GM18520 (cell line): ENCODE measurements at regions not wholly inside any gene's neighbourhood (a gene's known extent, or its start where the extent isn't known, plus 50 kb on each side); places are given as distances from the start of the nearest gene placed in this dataset.
"Not testable (repeated sequence)": the region's sequence is repeated elsewhere in the genome, so short reads cannot be mapped to it uniquely, and the experiment has no call there.

Experiments used
- ATAC-seq: cut with Tn5 transposase; IDR thresholded peaks from one replicate; pipeline ENCODE4 v1.9.1; 2021; ENCODE audit not compliant: unreplicated experiment

DNA sequence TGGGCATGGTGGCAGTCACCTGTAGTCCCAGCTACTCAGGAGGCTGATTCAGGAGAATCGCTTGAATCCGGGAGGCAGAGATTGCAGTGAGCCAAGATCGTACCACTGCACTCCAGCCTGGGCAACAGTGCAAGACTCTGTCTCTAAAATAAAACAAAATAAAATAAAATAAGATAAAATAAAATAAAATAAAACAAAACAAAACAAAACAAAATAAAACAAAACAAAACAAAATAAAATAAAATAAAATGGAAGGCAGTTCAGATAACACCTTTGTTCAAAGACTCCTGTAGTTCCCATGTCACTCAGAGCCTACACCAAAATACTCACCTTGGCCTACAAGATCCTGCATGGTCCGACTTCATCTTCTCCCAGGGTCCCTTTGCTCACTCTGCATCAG is 61.3 kb downstream of the SYF2 start:
- ATAC-seq, result not testable (repeated sequence)

DNA sequence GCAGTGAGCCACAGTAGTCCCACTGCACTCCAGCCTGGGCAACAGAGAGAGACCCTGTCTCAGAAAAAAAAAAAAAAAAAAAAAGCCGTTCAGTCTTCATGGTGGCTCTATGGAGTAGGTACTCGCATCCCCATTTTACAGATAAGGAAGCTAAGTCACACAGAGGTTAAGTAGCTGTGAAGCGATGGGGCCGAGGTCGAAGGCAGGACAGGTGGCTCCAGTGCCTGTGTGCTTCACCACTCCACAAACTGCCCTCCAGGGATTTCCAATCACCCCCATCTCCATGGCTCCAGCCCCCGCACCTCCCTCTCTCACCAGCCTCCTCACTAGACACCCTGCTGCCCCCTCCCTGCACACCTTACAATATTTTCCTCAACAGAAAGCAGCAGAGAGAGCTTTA is 61.9 kb downstream of the SYF2 start:
- ATAC-seq, result no peak

DNA sequence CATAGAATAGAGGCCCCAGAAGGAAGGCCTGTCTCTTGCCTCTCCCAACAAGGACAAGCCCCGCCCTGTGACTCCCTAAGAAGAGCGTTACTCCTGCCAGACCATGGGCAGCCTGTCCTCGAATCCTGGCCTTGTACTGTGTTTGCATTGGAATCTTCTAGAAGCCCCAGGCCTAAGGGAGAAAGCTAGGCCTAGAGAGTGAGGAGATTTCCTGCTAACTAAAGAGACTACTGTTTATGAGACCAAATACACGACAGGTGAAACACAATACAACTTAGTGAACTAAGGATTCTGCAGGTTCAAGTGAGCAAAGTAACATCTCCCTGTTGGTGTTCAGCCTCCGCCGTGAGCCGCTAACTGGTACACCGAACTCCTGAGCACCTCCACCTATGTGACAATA is 62.7 kb downstream of the SYF2 start:
- no peak for ATAC-seq

DNA sequence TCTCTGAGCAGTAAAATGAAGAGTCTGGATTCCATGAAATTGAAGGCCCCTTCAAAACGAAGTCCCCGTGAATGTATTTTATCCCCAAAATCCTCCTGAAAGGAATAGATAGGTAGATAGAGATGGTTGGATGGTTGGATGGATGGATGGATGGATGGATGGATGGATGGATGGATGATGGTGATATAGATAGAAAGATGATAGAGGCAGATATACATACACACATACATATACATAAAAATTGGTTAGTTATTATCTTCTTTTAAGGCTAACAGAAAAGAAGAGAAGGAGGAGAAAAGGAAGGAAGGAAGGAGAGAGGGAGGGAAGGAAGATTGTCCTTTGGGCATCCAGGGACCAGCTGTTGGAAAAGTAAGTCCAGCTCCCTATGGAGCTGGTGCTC is 63.1 kb downstream of the SYF2 start:
- ATAC-seq, result no peak

DNA sequence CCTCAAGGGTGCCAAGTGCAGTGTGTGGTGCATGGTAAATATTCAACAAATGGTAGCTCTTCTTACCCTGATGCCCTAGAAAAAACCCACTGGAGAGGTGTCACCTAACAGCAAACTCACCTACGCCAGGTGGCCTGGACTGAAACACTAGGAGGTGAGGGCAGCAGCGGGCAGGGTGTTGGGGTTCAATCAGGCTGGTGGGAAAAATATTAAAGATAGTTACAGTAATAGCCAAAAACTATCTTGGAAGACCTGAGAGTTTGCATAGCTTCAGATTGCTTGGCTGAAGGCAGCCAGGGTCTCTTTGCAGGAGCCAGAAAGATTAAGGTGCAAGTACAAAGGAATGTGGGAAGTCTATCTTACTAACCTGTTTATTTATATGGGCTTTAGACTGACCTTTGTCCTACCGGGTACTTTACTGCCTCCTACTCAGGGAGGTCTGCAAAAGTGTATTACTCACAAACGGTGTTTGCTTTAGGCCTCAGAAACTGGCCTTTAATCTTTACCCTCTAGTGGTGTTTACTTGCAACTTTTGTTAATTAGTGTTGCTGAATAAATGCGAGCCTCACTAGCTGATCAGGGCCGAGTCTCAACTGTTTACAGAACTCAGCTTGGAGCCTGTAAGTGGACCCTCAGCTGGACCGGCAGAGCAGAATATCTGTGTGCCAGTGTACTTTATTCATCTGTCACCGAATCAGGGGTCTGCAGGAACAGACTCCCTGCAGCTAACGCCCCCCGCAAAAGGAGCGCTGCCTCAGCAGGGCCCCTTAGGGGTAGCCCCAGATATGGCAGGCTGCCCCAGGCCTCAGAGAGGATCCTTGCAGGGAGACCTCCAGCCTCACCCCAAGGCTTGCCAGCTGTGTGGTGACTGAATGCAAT is 63.9 kb downstream of the SYF2 start:
- no peak for ATAC-seq

DNA sequence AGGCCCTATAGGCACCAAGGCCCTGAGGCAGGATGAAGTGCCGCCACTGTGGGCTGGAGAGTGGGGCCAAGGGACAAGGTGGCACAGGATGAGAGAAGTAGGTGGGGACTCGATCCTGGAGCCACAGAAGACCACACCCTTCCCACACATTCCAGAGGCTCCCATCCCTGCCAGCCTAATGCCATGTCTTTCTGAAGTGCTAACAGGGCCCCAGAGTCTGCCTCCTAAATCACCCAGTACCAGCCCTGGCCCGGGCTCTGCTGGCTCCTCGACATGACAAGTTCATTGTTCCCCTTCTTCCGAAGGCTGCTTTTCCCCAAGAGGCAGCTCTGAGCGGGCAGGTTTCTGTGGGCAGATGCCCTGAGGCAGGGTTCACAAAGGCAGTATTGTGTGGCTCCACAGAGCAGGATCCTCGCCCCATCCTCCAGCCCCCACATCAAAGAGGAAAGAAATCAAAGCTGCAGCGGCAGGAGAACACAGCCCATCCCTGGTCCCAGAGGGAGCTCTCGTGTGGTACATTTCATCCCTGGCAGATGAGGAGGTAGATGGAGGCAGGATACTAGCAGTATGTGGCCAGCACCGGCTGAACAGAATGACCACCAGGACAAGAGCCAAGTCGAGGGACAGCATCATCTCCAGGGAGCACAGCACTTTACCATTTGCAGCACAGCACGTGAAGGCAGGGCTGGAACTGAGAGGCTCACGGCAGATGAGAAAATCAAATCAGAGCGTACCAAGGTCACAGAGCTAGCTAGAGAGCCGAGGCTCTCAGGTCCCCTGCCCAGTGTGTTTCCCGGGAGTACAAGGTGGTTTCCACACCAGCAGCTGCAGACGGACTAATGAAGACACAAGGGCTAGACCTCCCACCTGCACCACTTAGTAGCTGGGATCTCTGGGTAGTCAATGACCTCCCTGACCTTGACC is 64.8 kb downstream of the SYF2 start:
- ATAC-seq, result no peak

DNA sequence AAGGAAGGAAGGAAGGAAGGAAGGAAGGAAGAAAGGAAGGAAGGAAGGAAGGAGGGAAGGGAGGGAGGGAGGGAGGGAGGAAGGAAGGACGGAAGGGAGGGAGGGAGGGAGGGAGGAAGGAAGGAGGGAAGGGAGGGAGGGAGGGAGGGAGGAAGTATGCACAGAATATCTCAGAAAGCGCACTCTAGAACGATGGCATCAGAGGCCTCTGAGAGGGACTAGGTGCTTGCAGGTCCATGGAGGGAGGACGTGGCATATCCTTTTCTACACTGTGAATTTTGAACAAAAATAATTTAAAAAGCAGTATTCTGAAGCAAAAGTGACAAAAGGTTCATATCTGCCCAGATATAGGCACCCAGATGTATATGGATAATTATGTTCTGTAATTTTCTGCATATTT is 65.5 kb downstream of the SYF2 start:
- no peak for ATAC-seq

DNA sequence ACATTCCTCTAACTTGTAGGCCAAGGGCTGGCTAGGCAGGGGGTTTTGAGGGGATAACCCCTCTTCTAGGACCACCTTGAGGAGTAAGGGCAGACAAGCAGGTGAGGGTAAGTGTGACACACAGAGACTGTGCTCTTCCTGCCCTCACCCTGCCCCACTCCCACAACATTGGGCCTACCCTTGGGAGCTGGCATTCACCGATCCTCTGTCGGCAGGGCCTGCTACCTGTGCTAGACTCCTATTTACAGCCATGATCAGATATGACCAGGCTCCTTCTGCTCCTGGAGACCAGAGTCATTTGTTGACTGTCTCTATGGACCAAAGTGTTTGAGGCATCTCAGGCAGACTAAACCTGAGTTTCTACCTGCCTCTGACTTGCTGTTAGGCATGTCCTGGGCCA is 68.3 kb downstream of the SYF2 start:
- ATAC-seq, result no peak

DNA sequence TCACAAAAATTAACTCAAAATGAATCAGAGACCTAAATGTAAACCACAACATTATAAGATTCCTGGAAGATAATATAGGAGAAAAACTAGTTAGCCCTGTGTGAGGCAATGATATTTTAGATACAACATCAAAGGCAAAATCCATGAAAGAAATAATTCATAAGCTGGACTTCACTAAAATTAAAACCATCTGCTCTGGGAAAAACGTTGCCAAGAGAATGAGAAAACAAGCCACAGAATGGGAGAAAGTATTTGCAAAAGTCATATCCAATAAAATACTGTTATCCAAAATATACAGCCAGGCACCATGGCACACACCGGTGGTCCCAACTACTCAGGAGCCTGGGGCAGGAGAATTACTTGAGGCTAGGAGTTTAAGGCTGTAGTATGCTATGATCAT is 70.3 kb downstream of the SYF2 start:
- ATAC-seq, result no peak

DNA sequence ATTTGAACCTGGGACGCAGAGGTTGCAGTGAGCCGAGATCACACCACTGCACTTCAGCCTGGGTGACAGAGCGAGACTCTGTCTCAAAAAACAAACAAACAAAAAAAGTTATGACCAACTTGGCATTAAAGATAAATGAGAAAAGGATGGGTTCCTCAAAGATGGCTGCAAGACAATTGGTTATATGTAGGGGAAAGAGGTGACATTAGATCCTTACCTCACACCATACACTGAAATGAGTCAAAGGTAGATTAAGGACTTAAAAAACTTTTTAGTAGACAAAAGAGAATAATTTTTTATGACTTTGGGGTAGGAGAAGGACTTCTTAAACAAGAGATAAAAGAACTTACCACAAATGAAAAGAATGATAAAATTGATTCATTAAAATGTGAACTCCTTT is 74.5 kb downstream of the SYF2 start:
- ATAC-seq, result no peak

DNA sequence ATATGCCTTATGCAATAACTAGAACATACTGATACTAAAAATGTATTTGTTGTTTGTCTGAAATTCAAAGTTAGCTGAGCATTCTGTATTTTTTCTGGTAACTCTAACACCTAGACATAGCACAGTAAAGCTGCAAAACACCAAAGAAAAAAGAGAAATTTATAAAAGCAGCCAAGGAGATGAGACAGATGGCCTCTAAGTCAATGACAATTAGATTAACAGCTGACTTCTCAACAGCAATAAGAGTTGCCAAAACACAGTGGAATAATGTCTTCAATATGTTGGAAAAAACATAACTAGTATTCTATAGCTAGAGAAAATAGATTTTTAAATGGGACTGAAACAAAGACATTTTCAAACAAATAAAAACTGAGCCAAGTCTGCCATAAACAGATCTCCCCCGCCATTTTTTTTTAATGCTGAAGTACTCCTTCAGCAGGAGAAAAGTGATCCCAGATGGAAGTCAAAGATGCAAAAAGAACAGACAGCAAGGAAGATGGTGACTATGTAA is 81.3 kb downstream of the SYF2 start:
- no peak for ATAC-seq

DNA sequence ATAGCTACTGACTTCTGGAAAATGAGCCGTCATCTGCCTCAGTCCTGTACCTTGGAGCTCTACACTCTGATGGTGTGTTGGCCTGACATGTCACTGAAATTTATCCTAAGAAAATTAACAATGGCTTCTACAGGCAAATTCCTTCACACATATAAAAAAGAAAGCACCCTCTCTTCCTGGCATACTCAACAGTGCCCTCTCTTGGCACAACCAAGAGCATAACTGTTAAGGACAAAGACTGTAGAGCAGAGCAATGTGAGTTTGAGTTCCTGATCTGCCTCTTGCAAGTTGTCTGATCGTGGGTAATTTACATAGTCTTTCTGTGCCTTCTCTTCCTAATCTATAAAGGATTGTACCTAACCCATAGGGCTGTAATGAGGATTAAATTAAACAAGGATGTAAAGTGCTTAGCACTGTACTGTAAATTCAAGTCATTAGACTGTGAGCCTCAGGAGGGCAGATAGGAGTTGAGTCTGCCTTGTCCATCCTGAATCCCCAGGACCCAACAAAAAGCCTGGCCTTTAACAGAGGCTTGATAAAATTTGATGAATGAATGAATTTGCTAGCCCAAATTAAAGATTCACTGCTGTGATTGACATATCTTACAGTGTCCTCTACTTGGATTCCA is 83.5 kb downstream of the SYF2 start:
- ATAC-seq, result no peak

DNA sequence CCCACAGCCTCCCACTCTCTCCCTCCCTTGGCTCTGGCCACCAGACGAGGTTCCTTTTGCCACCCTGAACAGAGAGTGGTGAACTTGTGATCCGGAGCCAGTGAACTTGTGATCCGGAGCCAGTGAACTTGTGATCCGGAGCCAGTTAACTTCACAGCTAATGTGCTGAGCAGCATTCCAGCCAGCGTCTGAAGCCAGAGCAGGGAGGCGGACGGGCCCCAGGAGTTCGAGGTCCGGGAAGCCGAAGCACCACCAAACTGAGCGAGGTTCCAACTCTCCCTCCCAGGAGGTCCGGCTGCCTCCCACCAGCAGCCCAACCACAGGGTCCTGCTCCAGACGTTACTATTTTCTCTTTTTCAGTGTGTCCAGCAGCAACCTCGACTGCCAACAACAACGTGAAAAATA is 85.8 kb downstream of the SYF2 start:
- ATAC-seq, result no peak

DNA sequence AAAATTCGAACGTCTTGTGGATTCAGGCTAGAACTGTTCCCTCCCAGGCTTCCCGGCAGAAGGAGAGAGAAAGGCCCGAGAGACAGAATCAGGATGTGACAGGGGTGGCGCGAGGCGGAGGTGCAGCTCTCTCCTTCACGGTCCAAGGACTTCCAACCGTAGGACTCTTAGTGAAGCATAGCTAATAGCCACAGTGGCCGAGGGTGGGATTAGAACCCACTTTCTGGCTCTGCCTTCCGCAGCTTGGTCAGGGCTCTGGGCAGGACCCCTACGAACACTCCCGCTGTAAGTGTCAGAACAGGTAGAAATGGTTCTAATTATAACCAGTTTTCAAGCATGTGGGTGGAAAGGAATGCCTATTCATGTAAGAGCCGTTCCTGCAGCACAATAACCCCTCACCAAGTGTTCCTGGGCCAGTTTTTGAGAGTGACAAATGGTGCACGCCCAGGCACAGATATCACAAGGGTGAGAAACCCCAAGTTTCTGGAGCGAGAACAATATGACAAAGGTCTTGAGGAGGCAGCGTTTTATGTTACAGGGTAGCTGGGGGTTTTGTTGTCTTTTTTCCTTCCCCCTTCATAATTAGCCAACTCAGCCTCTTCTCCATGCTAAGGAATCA is 86.4 kb downstream of the SYF2 start:
- no peak for ATAC-seq

DNA sequence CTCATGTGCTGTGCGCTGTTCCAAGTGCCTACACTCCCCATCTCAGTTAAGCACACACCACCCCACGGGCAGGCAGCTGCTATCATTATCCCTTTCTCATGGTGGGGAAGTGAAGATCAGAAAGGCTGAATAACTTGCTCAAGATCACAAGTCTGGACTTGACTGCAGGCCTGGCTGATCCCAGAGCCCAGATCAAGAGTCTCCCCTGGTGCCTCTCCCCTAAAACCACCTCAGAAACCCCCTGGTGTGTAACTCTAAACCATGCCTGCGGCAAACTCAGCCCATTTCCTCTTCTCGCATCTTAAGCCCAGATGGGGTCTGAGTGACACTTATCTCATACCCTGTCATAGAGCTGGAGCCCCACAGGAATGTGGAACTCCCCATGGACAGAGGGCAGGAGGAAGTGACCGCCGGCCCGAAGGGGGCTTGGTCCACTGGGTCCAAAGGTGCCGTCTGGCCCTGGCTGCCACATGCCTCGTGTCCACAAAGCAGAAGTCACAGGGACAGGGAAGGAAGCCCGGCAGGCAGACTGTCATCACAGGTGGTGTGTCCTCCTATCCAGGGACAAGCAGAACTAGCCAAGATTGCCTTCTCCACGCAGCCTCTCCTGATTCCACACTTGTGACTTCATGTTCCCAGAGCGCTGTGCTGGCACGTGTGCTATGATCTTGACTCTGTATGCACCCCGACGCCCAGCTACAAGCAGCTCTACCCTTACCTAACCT is 92.1 kb downstream of the SYF2 start:
- peak; percentile 71 for ATAC-seq

DNA sequence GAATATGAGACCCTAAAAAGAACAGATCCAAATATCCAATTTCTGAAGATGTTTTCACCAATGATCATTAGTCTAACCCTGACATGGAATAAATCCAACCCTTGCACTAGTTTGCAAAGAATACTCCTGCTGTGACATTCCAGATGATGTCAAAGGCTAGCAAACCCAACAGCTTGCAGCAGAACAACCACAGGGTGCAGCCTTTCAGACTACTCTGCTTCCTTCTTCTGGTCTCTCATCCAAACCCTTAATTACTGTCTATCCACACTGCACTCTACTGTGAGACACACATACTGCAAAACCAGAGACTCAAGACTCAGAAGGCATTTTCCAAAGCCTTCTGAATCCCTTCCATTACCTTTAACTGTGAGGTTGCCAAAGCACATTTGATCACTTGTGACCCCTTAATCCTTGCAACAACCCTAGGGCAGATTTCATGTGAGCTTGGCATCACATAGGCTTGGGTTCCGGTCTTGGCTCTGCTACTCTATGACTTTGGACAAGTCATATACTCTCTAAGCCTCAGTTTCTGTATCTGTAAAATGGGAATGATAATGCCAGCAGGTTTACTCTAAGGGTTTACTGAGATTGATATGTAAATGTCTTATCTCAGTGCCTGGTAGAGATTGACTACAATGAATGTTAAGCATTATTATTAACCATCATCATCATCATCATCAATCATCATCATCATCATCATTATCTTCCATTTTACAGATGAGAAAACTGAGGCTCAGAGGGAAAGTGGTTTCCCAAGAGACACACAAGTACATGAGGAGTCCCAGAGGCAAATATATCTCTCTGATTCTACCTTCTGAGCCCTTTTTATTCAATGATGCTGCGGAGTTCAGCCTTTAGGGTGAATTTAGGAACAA is 94.5 kb downstream of the SYF2 start:
- ATAC-seq, result no peak

DNA sequence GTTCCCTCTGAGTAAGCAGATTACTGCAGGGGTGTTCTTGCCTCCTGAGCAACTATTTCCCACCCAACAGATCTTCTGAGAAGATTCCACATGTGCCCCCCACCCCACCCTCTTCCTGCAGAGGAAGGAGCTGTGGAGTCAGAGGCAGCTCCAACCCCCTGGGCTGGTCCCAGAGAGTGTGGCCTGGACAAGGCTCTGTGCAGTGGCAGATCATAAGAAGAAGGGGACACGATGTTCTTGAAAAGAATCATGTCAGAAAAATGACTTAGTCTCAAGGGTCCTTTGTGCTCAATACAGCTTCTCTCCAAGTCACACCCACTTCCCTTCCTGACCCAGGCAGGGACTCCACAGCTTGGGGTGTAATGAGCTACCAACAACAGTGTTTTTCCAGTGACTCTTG is 95.2 kb downstream of the SYF2 start:
- ATAC-seq, result no peak

DNA sequence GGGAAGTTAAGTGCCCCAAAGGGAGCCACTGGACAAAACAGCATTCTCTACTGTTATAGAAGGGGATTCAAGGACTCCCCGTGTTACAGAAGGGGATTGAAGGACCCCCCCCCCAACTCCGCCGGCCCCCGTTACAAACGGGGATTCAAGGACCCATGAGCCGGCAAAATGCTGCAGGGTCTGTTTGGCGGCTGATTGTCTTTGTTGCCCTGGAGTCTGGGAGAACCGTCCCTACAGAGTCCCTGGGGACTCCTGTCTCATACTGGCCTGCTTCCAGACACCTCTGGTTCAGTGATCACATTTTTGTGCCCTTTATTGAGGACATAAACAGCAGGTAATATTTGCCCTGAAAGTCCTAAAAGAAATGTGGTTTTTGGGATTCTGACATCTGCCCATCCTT is 96.4 kb downstream of the SYF2 start:
- ATAC-seq, result no peak

DNA sequence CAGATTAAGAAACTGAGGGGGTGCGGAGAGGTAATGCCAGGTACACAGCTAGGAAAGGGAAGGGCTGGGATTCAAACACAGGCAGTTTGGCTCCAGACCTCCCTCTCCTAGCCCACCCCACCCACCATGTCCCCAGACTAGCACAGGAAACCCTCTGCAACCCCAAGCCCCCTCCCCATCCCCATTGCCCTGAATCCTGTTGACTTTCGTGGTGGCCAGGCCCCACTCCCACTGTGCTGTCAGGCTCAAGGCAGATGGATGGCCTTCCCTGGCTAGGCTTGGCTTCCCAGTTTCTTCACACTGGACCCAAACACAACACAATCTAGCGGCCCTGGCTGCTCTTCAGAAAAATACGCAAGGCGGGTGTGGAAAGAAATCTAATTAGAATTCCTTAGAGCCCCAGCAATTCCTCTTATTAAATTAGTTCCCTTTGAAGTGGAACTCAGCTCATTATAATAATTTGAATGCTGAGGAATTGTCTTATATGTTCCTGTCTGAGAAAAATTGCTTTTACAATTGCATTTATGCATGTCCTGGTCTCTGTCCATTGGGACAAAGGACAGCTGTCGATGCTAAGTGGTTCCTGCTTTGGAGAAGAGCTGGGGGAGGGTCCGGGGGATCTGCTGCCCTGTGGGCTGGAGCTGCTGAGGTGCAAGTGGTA is 97.4 kb downstream of the SYF2 start:
- no peak for ATAC-seq
